ENCODE measurements at regions not wholly inside any gene's neighbourhood (a gene's known extent, or its start where the extent isn't known, plus 50 kb on each side); places are given as distances from the start of the nearest gene placed in this dataset.

- H3K9me3 ChIP-seq (ENCODE audit: control insufficient read depth, low read length), result no peaks in the 10 kb centered on the region
- no peaks in the 10 kb centered on the region for H3K27me3 ChIP-seq (ENCODE audit: control insufficient read depth in 1 of 2, insufficient read depth in 2 of 2, low read length in 1 of 2)
- no peak for ATAC-seq (ENCODE audit: low FRiP score)
- DNase-seq, result no peak
- no peak overlapping the region for H3K27ac ChIP-seq (ENCODE audit: low read depth in 1 of 2, low read length in 2 of 2)
- no peaks in the 10 kb centered on the region for H3K4me1 ChIP-seq (ENCODE audit: control insufficient read depth in 1 of 2, insufficient read depth in 2 of 2, low read length in 2 of 2)
- H3K4me3 ChIP-seq (ENCODE audit: low read length in 2 of 2), result no peak overlapping the region
- no peaks in the 10 kb centered on the region for H3K36me3 ChIP-seq (ENCODE audit: control insufficient read depth in 1 of 2, insufficient read depth in 2 of 2, low read length in 1 of 2)
- 32 to 39% methylated on average over 4 of the region's 4 CpGs for WGBS, 2 donors
- intact Hi-C loops (cut with DNase I), result no loop called here
Measured at GRCh38 chr18:73409242-73409641, 541.5 kb upstream of the NETO1 start.

- ATAC-seq (ENCODE audit: low FRiP score), result no peak
- Histone ChIP-seq H3K4me1 (ENCODE audit: control insufficient read depth in 1 of 2, insufficient read depth in 2 of 2, low read length in 2 of 2) (no peaks in the 10 kb centered on the region), H3K36me3 (ENCODE audit: control insufficient read depth in 1 of 2, insufficient read depth in 2 of 2, low read length in 1 of 2) (no peaks in the 10 kb centered on the region), H3K4me3 (ENCODE audit: low read length in 2 of 2) (no peak overlapping the region), H3K27me3 (ENCODE audit: control insufficient read depth in 1 of 2, insufficient read depth in 2 of 2, low read length in 1 of 2) (no peaks in the 10 kb centered on the region), H3K9me3 (ENCODE audit: control insufficient read depth, low read length) (no peaks in the 10 kb centered on the region), H3K27ac (ENCODE audit: low read depth in 1 of 2, low read length in 2 of 2) (no peak overlapping the region)
- intact Hi-C loops (cut with DNase I), result no loop called here
- whole genome bisulfite sequencing, 2 donors, result 29 to 36% methylated on average over 5 of the region's 5 CpGs
- no peak for DNase-seq
Measured at GRCh38 chr18:73408469-73408868, 540.7 kb upstream of the NETO1 start.

GRCh38 chr18:73407506-73407905 is 539.7 kb upstream of the NETO1 start:
- Histone ChIP-seq H3K36me3 (ENCODE audit: control insufficient read depth in 1 of 2, insufficient read depth in 2 of 2, low read length in 1 of 2) (no peaks in the 10 kb centered on the region), H3K9me3 (ENCODE audit: control insufficient read depth, low read length) (no peaks in the 10 kb centered on the region), H3K4me1 (ENCODE audit: control insufficient read depth in 1 of 2, insufficient read depth in 2 of 2, low read length in 2 of 2) (no peaks in the 10 kb centered on the region), H3K27me3 (ENCODE audit: control insufficient read depth in 1 of 2, insufficient read depth in 2 of 2, low read length in 1 of 2) (no peaks in the 10 kb centered on the region), H3K27ac (ENCODE audit: low read depth in 1 of 2, low read length in 2 of 2) (no peak overlapping the region), H3K4me3 (ENCODE audit: low read length in 2 of 2) (no peak overlapping the region)
- no peak for DNase-seq
- 5 to 12% methylated on average over 1 of the region's 1 CpG for WGBS, 2 donors
- ATAC-seq (ENCODE audit: low FRiP score), result no peak
- intact Hi-C loops (cut with DNase I), result no loop called here

- H3K27me3 ChIP-seq (ENCODE audit: control insufficient read depth in 1 of 2, insufficient read depth in 2 of 2, low read length in 1 of 2), result no peaks in the 10 kb centered on the region
- no peaks in the 10 kb centered on the region for H3K9me3 ChIP-seq (ENCODE audit: control insufficient read depth, low read length)
- H3K4me1 ChIP-seq (ENCODE audit: control insufficient read depth in 1 of 2, insufficient read depth in 2 of 2, low read length in 2 of 2), result no peaks in the 10 kb centered on the region
- DNase-seq, result no peak
- intact Hi-C loops (cut with DNase I), result no loop called here
- ATAC-seq (ENCODE audit: low FRiP score), result no peak
- H3K4me3 ChIP-seq (ENCODE audit: low read length in 2 of 2), result no peak overlapping the region
- H3K36me3 ChIP-seq (ENCODE audit: control insufficient read depth in 1 of 2, insufficient read depth in 2 of 2, low read length in 1 of 2), result no peaks in the 10 kb centered on the region
- no peak overlapping the region for H3K27ac ChIP-seq (ENCODE audit: low read depth in 1 of 2, low read length in 2 of 2)
- 25 to 28% methylated on average over 4 of the region's 4 CpGs for WGBS, 2 donors
Measured at GRCh38 chr18:73384246-73384645, 516.5 kb upstream of the NETO1 start.

GRCh38 chr18:73381699-73382036 is 513.9 kb upstream of the NETO1 start:
- H3K36me3 ChIP-seq (ENCODE audit: control insufficient read depth in 1 of 2, insufficient read depth in 2 of 2, low read length in 1 of 2), result no peaks in the 10 kb centered on the region
- intact Hi-C loops (cut with DNase I), result no loop called here
- H3K27me3 ChIP-seq (ENCODE audit: control insufficient read depth in 1 of 2, insufficient read depth in 2 of 2, low read length in 1 of 2), result no peaks in the 10 kb centered on the region
- H3K9me3 ChIP-seq (ENCODE audit: control insufficient read depth, low read length), result no peaks in the 10 kb centered on the region
- H3K4me3 ChIP-seq (ENCODE audit: low read length in 2 of 2), result no peak overlapping the region
- ATAC-seq (ENCODE audit: low FRiP score), result no peak
- no peaks in the 10 kb centered on the region for H3K4me1 ChIP-seq (ENCODE audit: control insufficient read depth in 1 of 2, insufficient read depth in 2 of 2, low read length in 2 of 2)
- no peak for DNase-seq
- H3K27ac ChIP-seq (ENCODE audit: low read depth in 1 of 2, low read length in 2 of 2), result no peak overlapping the region

- ATAC-seq (ENCODE audit: low FRiP score), result no peak
- WGBS, 2 donors, result 78 to 80% methylated on average over 2 of the region's 2 CpGs
Measured at GRCh38 chr18:73381016-73381698, 513.4 kb upstream of the NETO1 start.

GRCh38 chr18:73366713-73367112 is 498.9 kb upstream of the NETO1 start:
- Histone ChIP-seq H3K4me3 (ENCODE audit: low read length in 2 of 2) (no peak overlapping the region), H3K9me3 (ENCODE audit: control insufficient read depth, low read length) (peaks cover 2% of the 10 kb centered on the region), H3K36me3 (ENCODE audit: control insufficient read depth in 1 of 2, insufficient read depth in 2 of 2, low read length in 1 of 2) (no peaks in the 10 kb centered on the region), H3K4me1 (ENCODE audit: control insufficient read depth in 1 of 2, insufficient read depth in 2 of 2, low read length in 2 of 2) (no peaks in the 10 kb centered on the region), H3K27me3 (ENCODE audit: control insufficient read depth in 1 of 2, insufficient read depth in 2 of 2, low read length in 1 of 2) (no peaks in the 10 kb centered on the region), H3K27ac (ENCODE audit: low read depth in 1 of 2, low read length in 2 of 2) (no peak overlapping the region)
- intact Hi-C loops (cut with DNase I), result no loop called here
- DNase-seq (no peak), ATAC-seq (ENCODE audit: low FRiP score) (no peak)
- 75 to 81% methylated on average over 3 of the region's 3 CpGs for WGBS, 2 donors

More at GRCh38 chr18:73381016-73381698, 513.4 kb upstream of the NETO1 start:
- Histone ChIP-seq H3K27me3 (ENCODE audit: control insufficient read depth in 1 of 2, insufficient read depth in 2 of 2, low read length in 1 of 2) (no peaks in the 10 kb centered on the region), H3K27ac (ENCODE audit: low read depth in 1 of 2, low read length in 2 of 2) (no peak overlapping the region), H3K36me3 (ENCODE audit: control insufficient read depth in 1 of 2, insufficient read depth in 2 of 2, low read length in 1 of 2) (no peaks in the 10 kb centered on the region), H3K9me3 (ENCODE audit: control insufficient read depth, low read length) (no peaks in the 10 kb centered on the region), H3K4me1 (ENCODE audit: control insufficient read depth in 1 of 2, insufficient read depth in 2 of 2, low read length in 2 of 2) (no peaks in the 10 kb centered on the region), H3K4me3 (ENCODE audit: low read length in 2 of 2) (no peak overlapping the region)
- no peak for DNase-seq
- intact Hi-C loops (cut with DNase I), result no loop called here

GRCh38 chr18:73365018-73365417 is 497.2 kb upstream of the NETO1 start:
- no peak overlapping the region for H3K4me3 ChIP-seq (ENCODE audit: low read length in 2 of 2)
- ATAC-seq (ENCODE audit: low FRiP score) (no peak), DNase-seq (no peak)
- intact Hi-C loops (cut with DNase I), result no loop called here
- H3K4me1 ChIP-seq (ENCODE audit: control insufficient read depth in 1 of 2, insufficient read depth in 2 of 2, low read length in 2 of 2), result no peaks in the 10 kb centered on the region
- H3K9me3 ChIP-seq (ENCODE audit: control insufficient read depth, low read length), result no peaks in the 10 kb centered on the region
- H3K27ac ChIP-seq (ENCODE audit: low read depth in 1 of 2, low read length in 2 of 2), result no peak overlapping the region
- H3K36me3 ChIP-seq (ENCODE audit: control insufficient read depth in 1 of 2, insufficient read depth in 2 of 2, low read length in 1 of 2), result no peaks in the 10 kb centered on the region
- 69 to 75% methylated on average over 4 of the region's 4 CpGs for WGBS, 2 donors
- no peaks in the 10 kb centered on the region for H3K27me3 ChIP-seq (ENCODE audit: control insufficient read depth in 1 of 2, insufficient read depth in 2 of 2, low read length in 1 of 2)

GRCh38 chr18:73355121-73355520 is 487.3 kb upstream of the NETO1 start:
- ATAC-seq (ENCODE audit: low FRiP score), result no peak
- no peaks in the 10 kb centered on the region for H3K27me3 ChIP-seq (ENCODE audit: control insufficient read depth in 1 of 2, insufficient read depth in 2 of 2, low read length in 1 of 2)
- intact Hi-C loops (cut with DNase I), result no loop called here
- 61 to 78% methylated on average over 1 of the region's 1 CpG for WGBS, 2 donors
- no peaks in the 10 kb centered on the region for H3K4me1 ChIP-seq (ENCODE audit: control insufficient read depth in 1 of 2, insufficient read depth in 2 of 2, low read length in 2 of 2)
- H3K9me3 ChIP-seq (ENCODE audit: control insufficient read depth, low read length), result no peaks in the 10 kb centered on the region
- H3K36me3 ChIP-seq (ENCODE audit: control insufficient read depth in 1 of 2, insufficient read depth in 2 of 2, low read length in 1 of 2), result no peaks in the 10 kb centered on the region
- H3K4me3 ChIP-seq (ENCODE audit: low read length in 2 of 2), result no peak overlapping the region
- DNase-seq, result no peak
- H3K27ac ChIP-seq (ENCODE audit: low read depth in 1 of 2, low read length in 2 of 2), result no peak overlapping the region

All from aorta (tissue), 5 donors.